DOHH2 (cell line): ENCODE measurements at regions not wholly inside any gene's neighbourhood (a gene's known extent, or its start where the extent isn't known, plus 50 kb on each side); places are given as distances from the start of the nearest gene placed in this dataset.

Experiments used
- H3F3A ChIP-seq: fragments of 200-600 bp; sonication (generic), shearing (Covaris generic); 2 replicates; pipeline ENCODE4 v1.6.0; 2016; ENCODE audit warnings: antibody characterized with exemption, mild to moderate bottlenecking; ENCODE audit not compliant: control insufficient read depth, insufficient read depth
- H3K27ac ChIP-seq: fragments of 200-600 bp; sonication (generic); 2 replicates; pipeline ENCODE4 v1.5.1; 2014; ENCODE audit warnings: low read depth, mild to moderate bottlenecking, low read length, moderate library complexity
- H3K27me3 ChIP-seq: fragments of 200-600 bp; sonication (generic); 2 replicates; pipeline ENCODE4 v1.6.1; 2014; ENCODE audit warnings: mild to moderate bottlenecking, low read length, mixed read lengths; ENCODE audit not compliant: control insufficient read depth
- H3K36me3 ChIP-seq: fragments of 200-600 bp; sonication (generic); 2 replicates; pipeline ENCODE4 v1.6.1; 2014; ENCODE audit warnings: mild to moderate bottlenecking, low read length, moderate library complexity, mixed read lengths; ENCODE audit not compliant: control insufficient read depth
- H3K4me1 ChIP-seq: fragments of 200-600 bp; sonication (generic); 2 replicates; pipeline ENCODE4 v1.6.1; 2014; ENCODE audit warnings: mild to moderate bottlenecking, low read length, mixed read lengths; ENCODE audit not compliant: control insufficient read depth
- H3K4me2 ChIP-seq: fragments of 200-600 bp; sonication (generic); 2 replicates; pipeline ENCODE4 v1.6.0; 2014; ENCODE audit warnings: mild to moderate bottlenecking, low read length, moderate library complexity
- H3K4me3 ChIP-seq: fragments of 200-600 bp; sonication (generic); 2 replicates; pipeline ENCODE4 v1.5.1; 2014; ENCODE audit warnings: mild to moderate bottlenecking, low read length, mixed read lengths
- H3K79me2 ChIP-seq: fragments of 200-600 bp; sonication (generic); 2 replicates; pipeline ENCODE4 v1.6.1; 2014; ENCODE audit warnings: mild to moderate bottlenecking, low read length, mixed read lengths; ENCODE audit not compliant: control insufficient read depth
- H3K9me2 ChIP-seq: fragments of 200-600 bp; sonication (generic); replicated peaks from 2 replicates; pipeline ENCODE4 v1.6.1; 2014; ENCODE audit warnings: mild to moderate bottlenecking, low read length, mixed read lengths; ENCODE audit not compliant: control insufficient read depth
- H3K9me3 ChIP-seq: fragments of 200-600 bp; sonication (generic); 2 replicates; pipeline ENCODE4 v1.6.1; 2014; ENCODE audit warnings: antibody characterized with exemption, low read length, mixed read lengths; ENCODE audit not compliant: control insufficient read depth, insufficient read depth
- H4K20me1 ChIP-seq: fragments of 200-600 bp; sonication (generic); 2 replicates; pipeline ENCODE4 v1.6.0; 2014; ENCODE audit warnings: low read depth, mild to moderate bottlenecking, antibody characterized with exemption, low read length, moderate library complexity; ENCODE audit not compliant: control insufficient read depth, insufficient read depth
- EZH2phosphoT487 ChIP-seq: fragments of 200-600 bp; sonication (generic); IDR thresholded peaks from 2 replicates; pipeline ENCODE4 v1.6.1; 2017; ENCODE audit warnings: borderline replicate concordance, mild to moderate bottlenecking, antibody characterized with exemption, low read length, moderate library complexity, mixed read lengths
- TF ChIP-seq, protein P1 (sequence below): fragments of 200-600 bp; sonication (generic); IDR thresholded peaks from one replicate; pipeline ENCODE4 v1.5.1; 2014; ENCODE audit warnings: antibody characterized with exemption, mild to moderate bottlenecking, low read depth, low read length; ENCODE audit not compliant: poor library complexity, severe bottlenecking

DNA sequence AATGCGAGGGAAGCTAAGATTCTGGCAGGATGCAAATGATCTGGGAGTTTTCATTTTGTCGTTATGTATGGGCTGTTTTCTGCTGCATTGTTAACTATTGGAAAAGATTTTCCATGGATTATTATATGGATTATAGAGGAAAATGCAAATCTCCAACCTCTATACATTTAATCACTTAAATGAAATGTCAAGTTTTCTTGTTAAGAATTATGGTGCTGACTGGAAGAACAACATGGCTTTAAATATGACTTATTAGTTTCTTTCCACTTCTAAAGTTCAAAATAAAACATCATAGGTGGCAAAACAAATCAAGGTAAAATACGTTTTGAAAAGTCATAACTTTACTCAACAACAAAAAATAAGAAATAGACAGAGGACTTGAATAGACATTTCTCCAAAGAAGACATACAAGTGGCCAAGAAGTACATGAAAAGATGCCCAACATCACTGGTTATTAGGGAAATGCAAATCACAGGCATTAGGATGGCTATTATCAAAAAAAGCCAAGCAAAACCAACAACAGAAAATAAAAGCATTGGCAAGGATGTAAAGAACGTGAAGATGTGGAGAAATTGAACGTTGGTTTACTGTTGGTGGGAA, 56.2 kb upstream of the CLDN5 start:
- H3K4me3 ChIP-seq = no peak overlapping the region
- H4K20me1 ChIP-seq = no peaks in the 10 kb centered on the region
- no peaks in the 10 kb centered on the region for H3K9me3 ChIP-seq
- H3K27me3 ChIP-seq = no peaks in the 10 kb centered on the region; the same call in 1 of the 2 replicates
- no peak overlapping the region for H3K27ac ChIP-seq
- H3F3A ChIP-seq = no peaks in the 10 kb centered on the region
- TF ChIP-seq EZH2phosphoT487 = no peak
- TF ChIP-seq, protein P1, sequence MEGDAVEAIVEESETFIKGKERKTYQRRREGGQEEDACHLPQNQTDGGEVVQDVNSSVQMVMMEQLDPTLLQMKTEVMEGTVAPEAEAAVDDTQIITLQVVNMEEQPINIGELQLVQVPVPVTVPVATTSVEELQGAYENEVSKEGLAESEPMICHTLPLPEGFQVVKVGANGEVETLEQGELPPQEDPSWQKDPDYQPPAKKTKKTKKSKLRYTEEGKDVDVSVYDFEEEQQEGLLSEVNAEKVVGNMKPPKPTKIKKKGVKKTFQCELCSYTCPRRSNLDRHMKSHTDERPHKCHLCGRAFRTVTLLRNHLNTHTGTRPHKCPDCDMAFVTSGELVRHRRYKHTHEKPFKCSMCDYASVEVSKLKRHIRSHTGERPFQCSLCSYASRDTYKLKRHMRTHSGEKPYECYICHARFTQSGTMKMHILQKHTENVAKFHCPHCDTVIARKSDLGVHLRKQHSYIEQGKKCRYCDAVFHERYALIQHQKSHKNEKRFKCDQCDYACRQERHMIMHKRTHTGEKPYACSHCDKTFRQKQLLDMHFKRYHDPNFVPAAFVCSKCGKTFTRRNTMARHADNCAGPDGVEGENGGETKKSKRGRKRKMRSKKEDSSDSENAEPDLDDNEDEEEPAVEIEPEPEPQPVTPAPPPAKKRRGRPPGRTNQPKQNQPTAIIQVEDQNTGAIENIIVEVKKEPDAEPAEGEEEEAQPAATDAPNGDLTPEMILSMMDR = no peak
- no peaks in the 10 kb centered on the region for H3K9me2 ChIP-seq
- H3K4me2 ChIP-seq = peak overlapping the region; percentile 40
- no peaks in the 10 kb centered on the region for H3K79me2 ChIP-seq
- no peaks in the 10 kb centered on the region for H3K36me3 ChIP-seq
- H3K4me1 ChIP-seq = peaks cover 15% of the 10 kb centered on the region

DNA sequence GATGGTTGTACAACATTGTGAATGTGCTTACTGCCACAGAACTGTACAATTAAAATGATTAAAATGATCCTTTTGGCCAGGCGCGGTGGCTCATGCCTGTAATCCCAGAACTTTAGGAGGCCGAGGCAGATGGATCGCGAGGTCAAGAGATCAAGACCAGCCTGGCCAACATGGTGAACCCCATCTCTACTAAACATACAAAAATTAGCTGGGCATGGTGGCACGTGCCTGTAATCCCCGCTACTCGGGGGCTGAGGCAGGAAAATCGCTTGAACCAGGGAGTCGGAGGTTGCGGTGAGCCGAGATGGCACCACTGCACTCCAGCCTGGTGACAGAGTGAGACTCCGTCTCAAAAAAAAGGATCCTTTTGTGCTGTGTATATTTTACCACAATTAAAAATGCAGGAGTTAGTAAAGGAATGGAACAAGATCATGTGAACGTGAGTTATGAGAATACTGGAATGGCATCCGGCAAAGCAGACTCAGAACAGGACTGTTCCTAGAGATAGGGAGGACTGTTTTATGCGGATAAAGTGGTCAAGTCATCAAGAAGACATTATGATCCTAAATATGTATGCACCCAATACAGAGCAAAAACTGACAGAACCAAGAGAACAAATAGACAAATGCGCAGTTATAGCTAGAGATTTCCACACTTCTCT, 58.0 kb upstream of the CLDN5 start:
- H3K4me3 ChIP-seq = no peak overlapping the region
- H3K36me3 ChIP-seq = no peaks in the 10 kb centered on the region
- peaks cover 15% of the 10 kb centered on the region for H3K4me1 ChIP-seq
- H3K27me3 ChIP-seq = no peaks in the 10 kb centered on the region; the same call in 1 of the 2 replicates
- no peaks in the 10 kb centered on the region for H3F3A ChIP-seq
- H4K20me1 ChIP-seq = no peaks in the 10 kb centered on the region
- H3K27ac ChIP-seq = no peak overlapping the region
- no peaks in the 10 kb centered on the region for H3K9me3 ChIP-seq
- H3K79me2 ChIP-seq = no peaks in the 10 kb centered on the region
- no peak overlapping the region for H3K4me2 ChIP-seq
- H3K9me2 ChIP-seq = no peaks in the 10 kb centered on the region
- TF ChIP-seq EZH2phosphoT487 = no peak
- TF ChIP-seq, protein P1 = no peak

DNA sequence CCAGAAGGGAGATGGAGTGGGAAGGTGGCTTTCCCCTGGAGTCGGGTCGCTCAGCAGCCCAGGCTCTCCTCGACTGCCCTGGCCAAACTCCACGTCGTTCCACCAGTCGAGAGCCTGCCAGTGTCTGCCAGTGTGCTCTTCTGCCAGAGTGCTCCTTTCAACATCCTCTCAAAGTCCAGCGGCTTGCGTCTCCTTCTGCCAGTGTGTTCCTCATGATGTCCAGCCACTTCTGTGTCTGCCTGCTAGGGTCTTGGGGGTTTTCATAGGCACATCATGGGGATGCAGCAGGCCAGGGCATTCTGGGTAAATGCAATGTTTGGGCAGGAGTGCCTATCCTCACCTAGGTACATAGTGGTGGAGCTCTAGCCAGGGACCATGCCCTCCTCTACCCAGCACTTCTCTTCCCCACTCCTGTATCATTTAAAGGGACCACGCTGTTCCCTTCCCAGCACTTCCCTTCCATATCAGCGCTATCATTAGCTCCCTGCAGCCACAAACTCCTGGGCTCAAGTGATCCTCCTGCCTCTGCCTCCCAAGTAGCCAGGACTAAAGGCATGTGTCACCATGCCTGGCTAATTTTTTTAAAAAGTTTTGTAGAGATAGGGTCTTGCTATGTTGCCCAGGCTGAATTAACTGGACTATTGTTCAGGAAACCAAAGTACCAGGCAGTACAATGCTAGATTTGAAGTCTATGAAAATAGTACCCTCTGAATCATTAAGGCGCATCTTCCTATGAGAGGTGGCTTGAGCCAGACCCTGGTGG, 62.9 kb upstream of the CLDN5 start:
- Histone ChIP-seq H3K4me2 (no peak overlapping the region), H3K9me2 (no peaks in the 10 kb centered on the region), H3K9me3 (no peaks in the 10 kb centered on the region), H3K27ac (no peak overlapping the region), H3K27me3 (no peaks in the 10 kb centered on the region), H3K4me3 (no peak overlapping the region), H3K36me3 (no peaks in the 10 kb centered on the region), H4K20me1 (no peaks in the 10 kb centered on the region), H3K4me1 (no peaks in the 10 kb centered on the region), H3F3A (no peaks in the 10 kb centered on the region), H3K79me2 (no peaks in the 10 kb centered on the region)
- no peak for TF ChIP-seq EZH2phosphoT487
- TF ChIP-seq, protein P1 = no peak
